Upper lobe of right lung (tissue), 1 donor: ENCODE measurements at regions not wholly inside any gene's neighbourhood (a gene's known extent, or its start where the extent isn't known, plus 50 kb on each side); places are given as distances from the start of the nearest gene placed in this dataset.
"Not testable (repeated sequence)": the region's sequence is repeated elsewhere in the genome, so short reads cannot be mapped to it uniquely, and the experiment has no call there.

Source experiments
- ATAC-seq: fragments of 200-7000 bp; cut with Tn5 transposase; one replicate; pipeline ENCODE4 v1.9.1; 2020; ENCODE audit warnings: mild to moderate bottlenecking, moderate library complexity
- DNase-seq: peaks from one replicate; pipeline ENCODE4 v3.0.0-alpha.2; 2020
- H3K27ac ChIP-seq: fragments of 200-600 bp; one replicate; pipeline ENCODE4 v1.8.0; 2022
- H3K27me3 ChIP-seq: fragments of 200-600 bp; one replicate; pipeline ENCODE4 v1.8.0; 2022; ENCODE audit warnings: mild to moderate bottlenecking
- H3K36me3 ChIP-seq: fragments of 200-600 bp; one replicate; pipeline ENCODE4 v1.8.0; 2022
- H3K4me1 ChIP-seq: fragments of 200-600 bp; one replicate; pipeline ENCODE4 v1.8.0; 2022
- H3K4me3 ChIP-seq: fragments of 200-600 bp; one replicate; pipeline ENCODE4 v1.8.0; 2022; ENCODE audit warnings: mild to moderate bottlenecking
- H3K9me3 ChIP-seq: fragments of 200-600 bp; one replicate; pipeline ENCODE4 v1.8.0; 2022
- intact Hi-C: fragments of 100-400 bp; cut with DNase I; formaldehyde crosslinking; loops from one replicate; pipeline ENCODE4 v1.11.0; 2022
- TF ChIP-seq, protein P1 (sequence below): fragments of 200-600 bp; IDR thresholded peaks from one replicate; pipeline ENCODE4 v1.8.0; 2022; ENCODE audit warnings: antibody characterized with exemption
- donor health status: DM: no; HTN: yes; CAD: no; lungs with severe emphysema.

DNA sequence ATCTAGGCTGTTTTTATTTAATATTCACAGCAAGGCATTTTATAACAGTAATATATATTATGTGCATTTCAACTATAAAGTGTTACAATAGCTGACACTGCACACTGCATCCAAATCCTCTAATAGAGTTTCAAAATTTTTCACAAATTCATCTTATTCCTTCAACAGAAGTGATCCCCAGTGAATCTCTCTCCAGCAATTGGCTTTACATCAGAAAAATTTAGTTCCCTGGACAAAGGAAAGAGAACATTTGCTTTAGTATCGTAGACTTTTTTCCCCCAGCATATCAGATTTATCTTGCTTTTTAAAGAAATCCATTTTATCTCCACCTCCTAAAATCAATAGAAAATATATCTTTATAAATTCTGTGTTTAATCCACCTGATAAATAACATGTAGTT lies 868.6 kb downstream of the TBL1XR1 start:
- intact Hi-C loops, result no loop called here
- ATAC-seq, result no peak
- TF ChIP-seq, protein P1, sequence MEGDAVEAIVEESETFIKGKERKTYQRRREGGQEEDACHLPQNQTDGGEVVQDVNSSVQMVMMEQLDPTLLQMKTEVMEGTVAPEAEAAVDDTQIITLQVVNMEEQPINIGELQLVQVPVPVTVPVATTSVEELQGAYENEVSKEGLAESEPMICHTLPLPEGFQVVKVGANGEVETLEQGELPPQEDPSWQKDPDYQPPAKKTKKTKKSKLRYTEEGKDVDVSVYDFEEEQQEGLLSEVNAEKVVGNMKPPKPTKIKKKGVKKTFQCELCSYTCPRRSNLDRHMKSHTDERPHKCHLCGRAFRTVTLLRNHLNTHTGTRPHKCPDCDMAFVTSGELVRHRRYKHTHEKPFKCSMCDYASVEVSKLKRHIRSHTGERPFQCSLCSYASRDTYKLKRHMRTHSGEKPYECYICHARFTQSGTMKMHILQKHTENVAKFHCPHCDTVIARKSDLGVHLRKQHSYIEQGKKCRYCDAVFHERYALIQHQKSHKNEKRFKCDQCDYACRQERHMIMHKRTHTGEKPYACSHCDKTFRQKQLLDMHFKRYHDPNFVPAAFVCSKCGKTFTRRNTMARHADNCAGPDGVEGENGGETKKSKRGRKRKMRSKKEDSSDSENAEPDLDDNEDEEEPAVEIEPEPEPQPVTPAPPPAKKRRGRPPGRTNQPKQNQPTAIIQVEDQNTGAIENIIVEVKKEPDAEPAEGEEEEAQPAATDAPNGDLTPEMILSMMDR, result no peak

DNA sequence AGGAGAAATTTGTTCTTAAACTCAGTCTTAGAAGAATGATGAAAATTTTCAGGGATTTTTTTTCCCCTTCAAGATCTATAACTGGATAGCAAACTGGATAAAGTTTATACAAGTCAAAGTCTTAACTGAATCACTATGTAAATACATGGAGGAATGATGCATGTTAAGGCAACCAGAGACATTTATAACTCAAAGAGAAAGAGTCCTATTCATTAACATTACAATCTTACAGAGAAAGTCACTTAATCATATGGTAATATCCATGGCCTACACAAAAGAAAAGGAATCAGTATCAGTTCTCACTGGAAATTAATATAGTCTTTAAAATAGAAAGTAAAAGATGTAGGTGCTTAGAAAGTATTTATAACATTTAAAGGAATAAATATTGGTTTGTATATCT lies 869.1 kb downstream of the TBL1XR1 start:
- H3K27ac ChIP-seq, result no peak overlapping the region
- H3K4me3 ChIP-seq, result no peak overlapping the region
- DNase-seq (no peak), ATAC-seq (no peak)
- TF ChIP-seq, protein P1, result no peak
- no peaks in the 10 kb centered on the region for H3K4me1 ChIP-seq
- intact Hi-C loops, result no loop called here
- H3K27me3 ChIP-seq, result no peaks in the 10 kb centered on the region
- H3K9me3 ChIP-seq, result no peaks in the 10 kb centered on the region
- H3K36me3 ChIP-seq, result no peaks in the 10 kb centered on the region

More for the DNA sequence above, 868.6 kb downstream of the TBL1XR1 start:
- no peaks in the 10 kb centered on the region for H3K4me1 ChIP-seq
- H3K27ac ChIP-seq, result no peak overlapping the region
- DNase-seq, result no peak
- H3K9me3 ChIP-seq, result no peaks in the 10 kb centered on the region
- H3K36me3 ChIP-seq, result no peaks in the 10 kb centered on the region
- no peaks in the 10 kb centered on the region for H3K27me3 ChIP-seq
- no peak overlapping the region for H3K4me3 ChIP-seq

DNA sequence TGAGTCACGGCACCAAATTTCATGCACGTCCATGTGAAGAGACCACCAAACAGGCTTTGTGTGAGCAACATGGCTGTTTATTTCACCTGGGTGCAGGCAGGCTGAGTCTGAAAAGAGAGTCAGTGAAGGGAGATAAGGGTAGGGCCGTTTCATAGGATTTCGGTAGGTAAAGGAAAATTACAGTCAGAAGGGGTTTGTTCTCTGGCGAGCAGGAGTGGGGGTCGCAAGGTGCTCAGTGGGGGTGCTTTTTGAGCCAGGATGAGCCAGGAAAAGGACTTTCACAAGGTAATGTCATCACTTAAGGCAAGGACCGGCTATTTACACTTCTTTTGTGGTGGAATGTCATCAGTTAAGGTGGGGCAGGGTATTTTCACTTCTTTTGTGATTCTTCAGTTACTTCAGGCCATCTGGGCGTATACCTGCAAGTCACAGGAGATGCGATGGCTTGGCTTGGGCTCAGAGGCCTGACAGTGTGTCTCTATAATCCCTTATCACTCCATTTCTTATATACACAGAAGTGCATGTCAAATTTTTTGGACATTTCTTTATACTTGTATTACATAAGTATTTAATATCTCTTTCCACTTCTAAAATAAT lies 870.3 kb downstream of the TBL1XR1 start:
- ATAC-seq, H3K4me1 ChIP-seq, intact Hi-C loops, H3K27ac ChIP-seq, H3K4me3 ChIP-seq, H3K9me3 ChIP-seq, H3K36me3 ChIP-seq, H3K27me3 ChIP-seq, DNase-seq: not testable (repeated sequence)

DNA sequence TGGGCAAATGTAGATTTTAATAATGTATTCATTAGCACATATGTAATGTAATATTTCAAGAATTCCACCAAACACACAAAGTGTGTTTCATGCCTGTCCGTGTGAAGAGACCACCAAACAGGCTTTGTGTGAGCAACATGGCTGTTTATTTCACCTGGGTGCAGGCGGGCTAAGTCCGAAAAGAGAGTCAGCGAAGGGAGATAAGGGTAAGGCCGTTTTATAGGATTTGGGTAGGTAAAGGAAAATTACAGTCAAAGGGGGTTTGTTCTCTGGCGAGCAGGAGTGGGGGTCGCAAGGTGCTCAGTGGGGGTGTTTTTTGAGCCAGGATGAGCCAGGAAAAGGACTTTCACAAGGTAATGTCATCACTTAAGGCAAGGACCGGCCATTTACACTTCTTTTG lies 875.8 kb downstream of the TBL1XR1 start:
- H3K4me1 ChIP-seq, H3K4me3 ChIP-seq, ATAC-seq, H3K27me3 ChIP-seq, DNase-seq, H3K36me3 ChIP-seq, H3K27ac ChIP-seq, intact Hi-C loops, H3K9me3 ChIP-seq: not testable (repeated sequence)

DNA sequence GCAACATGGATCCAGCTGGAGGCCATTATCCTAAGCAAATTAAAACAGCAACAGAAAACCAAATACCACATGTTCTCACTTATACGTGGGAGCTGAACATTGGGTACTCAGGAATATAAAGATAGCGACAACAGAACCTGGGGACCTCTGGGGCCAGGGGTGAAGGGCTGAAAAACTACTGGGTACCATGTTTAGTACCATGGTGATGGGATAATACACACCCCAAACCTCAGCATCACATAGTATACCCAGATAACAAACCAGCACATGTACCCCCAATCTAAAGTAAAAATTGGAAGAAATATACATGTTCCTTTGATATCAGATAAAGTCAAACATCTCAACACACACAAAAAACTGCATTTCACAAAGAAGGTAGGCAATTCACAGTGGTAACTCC lies 876.2 kb downstream of the TBL1XR1 start:
- Histone ChIP-seq H3K4me3 (no peak overlapping the region), H3K9me3 (no peaks in the 10 kb centered on the region), H3K36me3 (no peaks in the 10 kb centered on the region), H3K27ac (no peak overlapping the region), H3K27me3 (no peaks in the 10 kb centered on the region), H3K4me1 (no peaks in the 10 kb centered on the region)
- TF ChIP-seq, protein P1, result no peak
- ATAC-seq (no peak), DNase-seq (no peak)
- intact Hi-C loops, result no loop called here

DNA sequence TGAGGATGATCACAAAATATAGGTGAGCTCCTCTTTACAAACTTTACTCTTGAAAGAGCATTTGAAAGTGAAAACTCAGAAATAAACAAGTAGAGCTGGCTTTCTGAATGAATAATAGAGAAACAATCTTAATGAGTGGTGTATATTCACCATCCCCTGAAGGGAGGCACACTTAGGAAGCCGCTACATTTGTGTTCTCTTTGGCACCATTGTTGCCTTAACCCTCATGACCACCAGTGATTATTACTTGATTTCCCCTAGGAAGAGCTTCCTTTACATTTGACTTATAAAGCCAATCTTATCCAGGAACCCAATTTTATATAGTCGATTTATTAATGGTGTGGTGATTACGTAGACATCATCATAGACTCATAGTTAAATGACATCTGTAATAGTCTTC lies 883.9 kb downstream of the TBL1XR1 start:
- Histone ChIP-seq H3K27me3 (no peaks in the 10 kb centered on the region), H3K36me3 (no peaks in the 10 kb centered on the region), H3K27ac (no peak overlapping the region), H3K4me1 (no peaks in the 10 kb centered on the region), H3K9me3 (no peaks in the 10 kb centered on the region), H3K4me3 (no peak overlapping the region)
- TF ChIP-seq, protein P1, result no peak
- intact Hi-C loops, result no loop called here
- no peak for DNase-seq
- no peak for ATAC-seq

DNA sequence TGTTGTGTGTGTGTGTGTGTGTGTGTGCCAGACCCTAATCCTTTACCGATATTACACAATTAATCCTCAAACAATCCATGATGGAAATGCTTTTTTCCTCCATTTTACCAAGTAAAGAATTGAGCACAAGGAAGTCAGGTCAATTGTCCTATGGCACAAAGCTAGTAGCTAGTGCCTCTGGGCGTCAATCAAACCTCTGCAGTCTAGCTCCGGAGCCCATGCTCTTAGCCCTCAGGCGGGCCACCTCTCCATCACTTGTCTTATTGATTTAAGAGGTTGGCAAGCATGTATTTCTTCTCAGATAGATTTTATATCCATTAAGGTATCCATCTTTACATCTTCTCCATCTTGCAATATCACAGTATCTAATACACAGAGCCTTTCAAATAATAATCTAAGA lies 886.6 kb downstream of the TBL1XR1 start:
- intact Hi-C loops, result no loop called here
- DNase-seq, result no peak
- Histone ChIP-seq H3K27me3 (no peaks in the 10 kb centered on the region), H3K36me3 (no peaks in the 10 kb centered on the region), H3K9me3 (no peaks in the 10 kb centered on the region), H3K27ac (no peak overlapping the region), H3K4me3 (no peak overlapping the region), H3K4me1 (no peaks in the 10 kb centered on the region)
- TF ChIP-seq, protein P1, result no peak
- no peak for ATAC-seq
